GM12878 (cell line): ENCODE measurements at regions not wholly inside any gene's neighbourhood (a gene's known extent, or its start where the extent isn't known, plus 50 kb on each side); places are given as distances from the start of the nearest gene placed in this dataset.

Experiments
- ATAC-seq: fragments of 200-7000 bp; cut with Tn5 transposase; 3 replicates; pipeline ENCODE4 v1.9.1; 2020; ENCODE audit warnings: mild to moderate bottlenecking, moderate library complexity
- BruUV-seq: library from RNA; stranded (reverse); fragments of 400-500 nt; replicated peaks from 2 replicates; lab custom pipeline; 2021; lab: Mats Ljungman, UMichigan
- CTCF ChIA-PET: fragments of 300-600 bp; sonication (Branson Sonifier 250); formaldehyde crosslinking; extraction: SDS; loops from one replicate; lab custom pipeline; 2021; ENCODE audit warnings: inconsistent platforms; lab: Yijun Ruan, JAX
- POLR2A ChIA-PET: fragments of 350-600 bp; formaldehyde crosslinking; extraction: SDS; loops from one replicate; lab custom pipeline; 2021; ENCODE audit warnings: inconsistent platforms; lab: Charles Lee
- RAD21 ChIA-PET: fragments of 300-600 bp; sonication (Branson Sonifier 250); formaldehyde crosslinking; loops from one replicate; lab custom pipeline; 2023; ENCODE audit warnings: antibody characterized with exemption; ENCODE audit not compliant: unreplicated experiment; lab: Charles Lee
- SMC1A ChIA-PET: fragments of 300-600 bp; sonication (Branson Sonifier 250); formaldehyde crosslinking; loops from one replicate; lab custom pipeline; 2023; ENCODE audit not compliant: unreplicated experiment, uncharacterized antibody; lab: Charles Lee
- DNase-seq: peaks from one replicate; pipeline ENCODE4 v3.0.0-alpha.2; 2011; ENCODE audit warnings: low read depth, low spot score
- FAIRE-seq: peaks from 3 replicates; lab custom pipeline; 2011; peaks lifted over from hg19 to GRCh38; lab: Jason Lieb, UNC
- H2AFZ ChIP-seq: 2 replicates; pipeline ENCODE4 v1.6.0; 2011; ENCODE audit warnings: low read depth, low read length, control low read depth; ENCODE audit not compliant: control insufficient read depth
- H3K27ac ChIP-seq: 2 replicates; pipeline ENCODE4 v1.5.1; 2011; ENCODE audit warnings: control low read depth; ENCODE audit not compliant: control insufficient read depth, insufficient read depth
- H3K27me3 ChIP-seq, 2 experiments: replicated peaks in 1 of 2; 2 replicates each; pipeline versions ENCODE4 v1.6.0 to v1.6.1; 2011; ENCODE audit warnings: low read length in 1 of 2; ENCODE audit not compliant: control insufficient read depth in 2 of 2, insufficient read depth in 2 of 2
- H3K36me3 ChIP-seq, 2 experiments: 2 replicates each; pipeline ENCODE4 v1.5.1; 2011; ENCODE audit warnings: low read length in 1 of 2; ENCODE audit not compliant: control insufficient read depth in 2 of 2, insufficient read depth in 2 of 2
- H3K4me1 ChIP-seq: 2 replicates; pipeline ENCODE4 v1.6.1; 2011; ENCODE audit warnings: mild to moderate bottlenecking, low read length, moderate library complexity, mixed read lengths; ENCODE audit not compliant: control insufficient read depth, insufficient read depth
- H3K4me2 ChIP-seq: 2 replicates; pipeline ENCODE4 v1.6.0; 2011; ENCODE audit warnings: control low read depth; ENCODE audit not compliant: control insufficient read depth, insufficient read depth
- H3K4me3 ChIP-seq: fragments of 200-600 bp; sonication (generic); 2 replicates; pipeline ENCODE4 v1.5.1; 2016
- H3K79me2 ChIP-seq: 2 replicates; pipeline ENCODE4 v1.6.0; 2011; ENCODE audit warnings: low read length; ENCODE audit not compliant: control insufficient read depth, insufficient read depth
- H3K9ac ChIP-seq: 2 replicates; pipeline ENCODE4 v1.8.0; 2011; ENCODE audit warnings: low read length, control low read depth, mixed read lengths; ENCODE audit not compliant: control insufficient read depth, insufficient read depth
- H3K9me3 ChIP-seq: replicated peaks from 3 replicates; pipeline ENCODE4 v1.5.1; 2011; ENCODE audit warnings: mild to moderate bottlenecking, low read length; ENCODE audit not compliant: control insufficient read depth, insufficient read depth
- H4K20me1 ChIP-seq: 2 replicates; pipeline ENCODE4 v1.6.0; 2011; ENCODE audit not compliant: control insufficient read depth, insufficient read depth
- ATF7 ChIP-seq: fragments of 450-650 bp; IDR thresholded peaks from 2 replicates; pipeline ENCODE4 v1.6.1; 2016; ENCODE audit warnings: low read depth, mild to moderate bottlenecking
- CBX3 ChIP-seq: fragments of 200-600 bp; sonication (generic); IDR thresholded peaks from 2 replicates; pipeline ENCODE4 v1.6.1; 2016; ENCODE audit warnings: low read depth, borderline replicate concordance
- CHD4 ChIP-seq: fragments of 200-600 bp; sonication (generic); IDR thresholded peaks from 2 replicates; pipeline ENCODE4 v1.6.1; 2016; ENCODE audit warnings: mild to moderate bottlenecking
- E2F8 ChIP-seq: fragments of 450-650 bp; IDR thresholded peaks from 2 replicates; pipeline ENCODE4 v1.6.1; 2018; ENCODE audit warnings: mild to moderate bottlenecking, low read depth, moderate library complexity; ENCODE audit not compliant: partially characterized antibody
- HDAC6 ChIP-seq: fragments of 200-600 bp; sonication (generic); IDR thresholded peaks from one replicate; pipeline ENCODE4 v1.8.0; 2017; ENCODE audit warnings: antibody characterized with exemption; ENCODE audit not compliant: unreplicated experiment
- HDGF ChIP-seq: fragments of 450-650 bp; IDR thresholded peaks from 2 replicates; pipeline ENCODE4 v1.6.1; 2016; ENCODE audit warnings: antibody characterized with exemption
- KAT2A ChIP-seq: conservative IDR thresholded peaks from 2 replicates; pipeline ENCODE4 v1.6.1; 2011; ENCODE audit warnings: low read depth, low read length; ENCODE audit not compliant: control insufficient read depth
- KDM1A ChIP-seq: fragments of 200-600 bp; sonication (generic); IDR thresholded peaks from 2 replicates; pipeline ENCODE4 v1.6.1; 2016; ENCODE audit warnings: borderline replicate concordance
- MXI1 ChIP-seq: fragments of 150-350 bp; IDR thresholded peaks from 2 replicates; pipeline ENCODE4 v1.6.1; 2011; ENCODE audit warnings: low read depth, mild to moderate bottlenecking, inconsistent platforms, low read length, improper control_type of control experiment
- NBN ChIP-seq: fragments of 450-650 bp; IDR thresholded peaks from 2 replicates; pipeline ENCODE4 v1.6.1; 2016
- PAX8 ChIP-seq: fragments of 450-650 bp; IDR thresholded peaks from 2 replicates; pipeline ENCODE4 v1.6.1; 2017; ENCODE audit warnings: mild to moderate bottlenecking, moderate library complexity
- POLR2AphosphoS2 ChIP-seq: IDR thresholded peaks from 2 replicates; pipeline ENCODE4 v1.6.1; 2011; ENCODE audit warnings: low read depth, mild to moderate bottlenecking, low read length, improper control_type of control experiment, moderate library complexity
- RCOR1 ChIP-seq: conservative IDR thresholded peaks from 2 replicates; pipeline ENCODE4 v1.6.1; 2012; ENCODE audit warnings: low read depth, low read length, improper control_type of control experiment
- SIN3A ChIP-seq: IDR thresholded peaks from 2 replicates; pipeline ENCODE4 v1.6.1; 2012; ENCODE audit warnings: low read depth, low read length, improper control_type of control experiment
- STAT3 ChIP-seq: IDR thresholded peaks from 2 replicates; pipeline ENCODE4 v1.6.1; 2011; ENCODE audit warnings: low read depth, low read length, improper control_type of control experiment
- WGBS: methylation state at CpG from one replicate; pipeline ENCODE4 v1.1.6; 2016; ENCODE audit warnings: low lambda C conversion rate; ENCODE audit not compliant: insufficient replicate concordance, insufficient coverage; ENCODE audit errors: missing lambda C conversion rate; 5-methylcytosine and 5-hydroxymethylcytosine counted together
- in situ Hi-C: fragments of 300-500 bp; cut with MboI; formaldehyde crosslinking; loops from 9 replicates; pipeline ENCODE4 v1.14.3; 2018; ENCODE audit warnings: mixed read lengths
- intact Hi-C: fragments of 100-400 bp; cut with micrococcal nuclease; formaldehyde crosslinking; loops from one replicate; pipeline ENCODE4 v1.14.2; 2022; ENCODE audit not compliant: unreplicated experiment
- TF ChIP-seq, protein P1 (sequence below): IDR thresholded peaks from 2 replicates; pipeline ENCODE4 v1.6.1; 2011; ENCODE audit warnings: borderline replicate concordance, low read depth, mild to moderate bottlenecking, moderate library complexity, low read length; ENCODE audit not compliant: insufficient read depth, poor library complexity, severe bottlenecking

DNA sequence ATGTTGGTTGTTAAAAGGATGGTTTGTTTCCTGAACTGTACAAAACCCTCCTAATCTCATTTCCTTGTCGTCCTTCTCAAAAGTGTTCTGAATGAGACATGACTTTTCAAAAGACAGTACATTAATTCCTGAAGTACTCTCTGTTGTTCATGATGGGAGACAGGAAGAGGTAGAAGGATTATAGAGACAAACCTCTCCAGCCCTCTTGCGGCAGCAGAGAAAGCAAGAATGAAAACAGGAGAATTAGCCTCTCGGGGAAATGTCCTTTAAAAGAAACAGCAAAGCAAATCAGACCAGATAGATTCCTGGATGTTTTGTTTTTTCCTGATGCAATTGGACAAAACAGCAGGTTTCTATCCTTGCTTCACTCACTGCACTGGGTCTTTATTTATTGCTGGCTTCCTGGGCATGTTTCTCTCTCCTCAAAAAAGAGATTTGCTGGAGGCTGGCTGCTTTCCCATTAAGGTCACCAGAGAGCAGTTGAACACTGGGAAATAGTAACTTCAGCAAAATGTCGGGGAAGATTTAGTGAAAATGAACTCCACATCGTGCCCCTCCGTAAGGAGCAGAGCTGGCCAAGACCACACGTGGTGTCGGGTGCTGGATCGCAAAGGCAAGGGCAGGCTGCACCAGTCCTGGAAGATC lies 145.8 kb upstream of the SYT6 start:
- H2AFZ ChIP-seq: no peak overlapping the region
- H3K4me2 ChIP-seq: no peak overlapping the region
- H3K9me3 ChIP-seq: no peaks in the 10 kb centered on the region
- FAIRE-seq (no peak), ATAC-seq (no peak), DNase-seq (no peak)
- H3K27ac ChIP-seq: no peak overlapping the region
- H3K36me3 ChIP-seq: no peaks in the 10 kb centered on the region
- WGBS: 43% methylated on average over 9 of the region's 9 CpGs
- no peak overlapping the region for H3K4me3 ChIP-seq
- in situ Hi-C loops (no loop called here), intact Hi-C loops (no loop called here)
- ChIA-PET RAD21 (no interaction called here), CTCF (no interaction called here), POLR2A (no interaction called here), SMC1A (no interaction called here)
- no peaks in the 10 kb centered on the region for H4K20me1 ChIP-seq
- no peaks in the 10 kb centered on the region for H3K4me1 ChIP-seq
- H3K27me3 ChIP-seq: peaks cover 0 to 1% of the 10 kb centered on the region in 2 experiments; a peak in 1 of 4 replicates
- no peak for TF ChIP-seq CBX3
- H3K79me2 ChIP-seq: no peaks in the 10 kb centered on the region
- H3K9ac ChIP-seq: no peak overlapping the region
- BruUV-seq: no TSS peak

DNA sequence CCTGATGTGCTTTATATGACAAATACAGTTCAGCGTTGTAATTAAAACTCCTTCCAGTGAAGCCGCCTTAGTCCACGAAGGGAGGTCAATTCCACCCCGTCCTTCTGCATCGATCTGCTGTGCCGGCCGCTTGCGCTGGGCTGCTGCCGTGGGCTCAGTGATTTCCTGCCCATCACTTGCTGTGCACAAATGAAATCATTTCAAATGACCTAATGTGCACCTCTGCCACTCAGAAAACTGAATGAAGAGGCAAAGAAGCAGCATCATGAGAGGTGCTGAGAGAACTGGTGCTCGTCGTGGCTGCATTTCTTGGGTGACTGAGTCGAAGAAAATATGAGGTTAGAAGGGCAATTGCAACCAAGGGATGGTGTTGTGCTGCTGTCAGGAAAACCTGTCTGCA lies 144.3 kb upstream of the SYT6 start:
- Histone ChIP-seq H3K36me3 (no peaks in the 10 kb centered on the region), H3K9ac (no peak overlapping the region), H3K27ac (no peak overlapping the region), H3K9me3 (no peaks in the 10 kb centered on the region), H4K20me1 (no peaks in the 10 kb centered on the region), H2AFZ (no peak overlapping the region), H3K4me3 (no peak overlapping the region), H3K4me1 (no peaks in the 10 kb centered on the region), H3K4me2 (no peak overlapping the region), H3K27me3 (0 out of 4 replicates have a peak, but pooled peaks cover 0 to 1% of the 10 kb centered on the region in 2 experiments), H3K79me2 (no peaks in the 10 kb centered on the region)
- SMC1A ChIA-PET: no interaction called here
- no TSS peak for BruUV-seq
- no peak for FAIRE-seq
- intact Hi-C loops (no loop called here), in situ Hi-C loops (no loop called here)
- CTCF ChIA-PET: no interaction called here
- POLR2A ChIA-PET: no interaction called here
- no peak for ATAC-seq
- RAD21 ChIA-PET: no interaction called here
- no peak for DNase-seq
- 61% methylated on average over 12 of the region's 12 CpGs for WGBS
- TF ChIP-seq E2F8 (no peak), CHD4 (no peak), HDAC6 (no peak), NBN (no peak), PAX8 (no peak), POLR2AphosphoS2 (no peak), RCOR1 (no peak), MXI1 (no peak), KDM1A (no peak), SIN3A (no peak), STAT3 (no peak), KAT2A (no peak), HDGF (no peak), ATF7 (no peak)
- TF ChIP-seq, protein P1, sequence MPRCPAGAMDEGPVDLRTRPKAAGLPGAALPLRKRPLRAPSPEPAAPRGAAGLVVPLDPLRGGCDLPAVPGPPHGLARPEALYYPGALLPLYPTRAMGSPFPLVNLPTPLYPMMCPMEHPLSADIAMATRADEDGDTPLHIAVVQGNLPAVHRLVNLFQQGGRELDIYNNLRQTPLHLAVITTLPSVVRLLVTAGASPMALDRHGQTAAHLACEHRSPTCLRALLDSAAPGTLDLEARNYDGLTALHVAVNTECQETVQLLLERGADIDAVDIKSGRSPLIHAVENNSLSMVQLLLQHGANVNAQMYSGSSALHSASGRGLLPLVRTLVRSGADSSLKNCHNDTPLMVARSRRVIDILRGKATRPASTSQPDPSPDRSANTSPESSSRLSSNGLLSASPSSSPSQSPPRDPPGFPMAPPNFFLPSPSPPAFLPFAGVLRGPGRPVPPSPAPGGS: no peak
